ENCODE measurements at regions not wholly inside any gene's neighbourhood (a gene's known extent, or its start where the extent isn't known, plus 50 kb on each side); places are given as distances from the start of the nearest gene placed in this dataset.

DNA sequence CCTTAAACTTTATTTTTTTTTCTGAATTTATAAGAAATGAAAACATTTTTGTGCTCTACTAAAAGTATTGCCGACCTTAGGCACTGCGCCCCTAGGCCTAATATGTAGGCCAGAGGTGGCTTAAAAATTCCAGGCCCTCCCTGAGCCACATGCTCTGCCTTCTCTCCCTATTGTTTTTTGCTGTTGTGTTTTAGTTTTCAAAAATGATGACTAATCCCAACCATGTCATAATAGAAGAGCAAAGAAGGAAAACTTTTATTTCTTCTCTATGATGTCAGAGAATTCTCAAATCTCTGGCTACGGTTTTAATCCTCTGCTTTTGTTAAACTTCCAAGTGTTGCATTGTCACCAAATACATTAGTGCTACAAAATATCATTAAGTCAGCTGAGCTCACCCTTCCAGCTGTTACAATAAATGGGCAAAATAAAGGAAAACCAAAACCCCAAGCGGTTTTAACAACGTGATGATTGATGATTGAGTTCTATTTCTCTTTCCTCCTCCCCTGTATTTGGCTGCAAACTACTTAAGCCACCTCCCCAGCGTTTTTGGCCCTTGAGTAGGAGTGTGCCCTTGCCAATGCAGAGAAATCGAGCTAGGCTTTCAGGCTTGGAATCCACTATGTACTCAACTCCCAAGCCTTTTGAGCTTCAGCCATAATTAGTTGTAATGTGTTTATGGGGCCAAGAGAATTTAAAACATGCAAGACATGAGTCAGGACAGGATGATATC is 163.5 kb upstream of the POU3F3 start:
- Histone ChIP-seq H3F3A (replicated peaks; ENCODE audit: insufficient read depth) (no peaks in the 10 kb centered on the region), H3K4me2 (no peak overlapping the region), H2AFZ (ENCODE audit: low read depth) (no peak overlapping the region), H3K4me3 (ENCODE audit: low read depth in 2 of 2, low read length in 1 of 2) (no peak overlapping the region), H3K27me3 (ENCODE audit: insufficient read depth) (no peaks in the 10 kb centered on the region), H4K20me1 (ENCODE audit: insufficient read depth) (no peaks in the 10 kb centered on the region), H3K4me1 (ENCODE audit: control insufficient read depth in 1 of 2, insufficient read depth in 2 of 2, low read depth in 1 of 2, low read length in 1 of 2) (peaks cover 0 to 2% of the 10 kb centered on the region in 2 experiments; a peak in 1 of 4 replicates), H3K79me2 (ENCODE audit: insufficient read depth) (no peaks in the 10 kb centered on the region), H3K9me3 (no peaks in the 10 kb centered on the region), H3K27ac (ENCODE audit: low read depth in 2 of 2, low read length in 1 of 2) (no peak overlapping the region), H3K9ac (no peak overlapping the region), H3K36me3 (replicated peaks in 1 of 2; ENCODE audit: control insufficient read depth in 1 of 2, insufficient read depth in 2 of 2, low read length in 1 of 2) (no peaks in the 10 kb centered on the region), H3K9me2 (no peaks in the 10 kb centered on the region)
- TF ChIP-seq, protein P1, sequence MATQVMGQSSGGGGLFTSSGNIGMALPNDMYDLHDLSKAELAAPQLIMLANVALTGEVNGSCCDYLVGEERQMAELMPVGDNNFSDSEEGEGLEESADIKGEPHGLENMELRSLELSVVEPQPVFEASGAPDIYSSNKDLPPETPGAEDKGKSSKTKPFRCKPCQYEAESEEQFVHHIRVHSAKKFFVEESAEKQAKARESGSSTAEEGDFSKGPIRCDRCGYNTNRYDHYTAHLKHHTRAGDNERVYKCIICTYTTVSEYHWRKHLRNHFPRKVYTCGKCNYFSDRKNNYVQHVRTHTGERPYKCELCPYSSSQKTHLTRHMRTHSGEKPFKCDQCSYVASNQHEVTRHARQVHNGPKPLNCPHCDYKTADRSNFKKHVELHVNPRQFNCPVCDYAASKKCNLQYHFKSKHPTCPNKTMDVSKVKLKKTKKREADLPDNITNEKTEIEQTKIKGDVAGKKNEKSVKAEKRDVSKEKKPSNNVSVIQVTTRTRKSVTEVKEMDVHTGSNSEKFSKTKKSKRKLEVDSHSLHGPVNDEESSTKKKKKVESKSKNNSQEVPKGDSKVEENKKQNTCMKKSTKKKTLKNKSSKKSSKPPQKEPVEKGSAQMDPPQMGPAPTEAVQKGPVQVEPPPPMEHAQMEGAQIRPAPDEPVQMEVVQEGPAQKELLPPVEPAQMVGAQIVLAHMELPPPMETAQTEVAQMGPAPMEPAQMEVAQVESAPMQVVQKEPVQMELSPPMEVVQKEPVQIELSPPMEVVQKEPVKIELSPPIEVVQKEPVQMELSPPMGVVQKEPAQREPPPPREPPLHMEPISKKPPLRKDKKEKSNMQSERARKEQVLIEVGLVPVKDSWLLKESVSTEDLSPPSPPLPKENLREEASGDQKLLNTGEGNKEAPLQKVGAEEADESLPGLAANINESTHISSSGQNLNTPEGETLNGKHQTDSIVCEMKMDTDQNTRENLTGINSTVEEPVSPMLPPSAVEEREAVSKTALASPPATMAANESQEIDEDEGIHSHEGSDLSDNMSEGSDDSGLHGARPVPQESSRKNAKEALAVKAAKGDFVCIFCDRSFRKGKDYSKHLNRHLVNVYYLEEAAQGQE (IDR thresholded peaks at IDR 0.05; ENCODE audit: low read depth, low read length), result no peak
- no peak for TF ChIP-seq FOXJ3 (CRISPR knock-in tag; IDR thresholded peaks at IDR 0.05)
- TF ChIP-seq TEAD4 (IDR thresholded peaks at IDR 0.05; ENCODE audit: borderline replicate concordance, insufficient read depth), result no peak
- TF ChIP-seq, protein P2, sequence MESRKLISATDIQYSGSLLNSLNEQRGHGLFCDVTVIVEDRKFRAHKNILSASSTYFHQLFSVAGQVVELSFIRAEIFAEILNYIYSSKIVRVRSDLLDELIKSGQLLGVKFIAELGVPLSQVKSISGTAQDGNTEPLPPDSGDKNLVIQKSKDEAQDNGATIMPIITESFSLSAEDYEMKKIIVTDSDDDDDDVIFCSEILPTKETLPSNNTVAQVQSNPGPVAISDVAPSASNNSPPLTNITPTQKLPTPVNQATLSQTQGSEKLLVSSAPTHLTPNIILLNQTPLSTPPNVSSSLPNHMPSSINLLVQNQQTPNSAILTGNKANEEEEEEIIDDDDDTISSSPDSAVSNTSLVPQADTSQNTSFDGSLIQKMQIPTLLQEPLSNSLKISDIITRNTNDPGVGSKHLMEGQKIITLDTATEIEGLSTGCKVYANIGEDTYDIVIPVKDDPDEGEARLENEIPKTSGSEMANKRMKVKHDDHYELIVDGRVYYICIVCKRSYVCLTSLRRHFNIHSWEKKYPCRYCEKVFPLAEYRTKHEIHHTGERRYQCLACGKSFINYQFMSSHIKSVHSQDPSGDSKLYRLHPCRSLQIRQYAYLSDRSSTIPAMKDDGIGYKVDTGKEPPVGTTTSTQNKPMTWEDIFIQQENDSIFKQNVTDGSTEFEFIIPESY (IDR thresholded peaks at IDR 0.05; ENCODE audit: borderline replicate concordance, low read depth), result no peak
- no peak for TF ChIP-seq YY1 (IDR thresholded peaks at IDR 0.05; ENCODE audit: low read depth)
- TF ChIP-seq CHD2 (IDR thresholded peaks at IDR 0.05; ENCODE audit: low read length, partially characterized antibody), result no peak
- TF ChIP-seq MXI1 (IDR thresholded peaks at IDR 0.05; ENCODE audit: low read depth, low read length), result no peak
- TF ChIP-seq, protein P3, sequence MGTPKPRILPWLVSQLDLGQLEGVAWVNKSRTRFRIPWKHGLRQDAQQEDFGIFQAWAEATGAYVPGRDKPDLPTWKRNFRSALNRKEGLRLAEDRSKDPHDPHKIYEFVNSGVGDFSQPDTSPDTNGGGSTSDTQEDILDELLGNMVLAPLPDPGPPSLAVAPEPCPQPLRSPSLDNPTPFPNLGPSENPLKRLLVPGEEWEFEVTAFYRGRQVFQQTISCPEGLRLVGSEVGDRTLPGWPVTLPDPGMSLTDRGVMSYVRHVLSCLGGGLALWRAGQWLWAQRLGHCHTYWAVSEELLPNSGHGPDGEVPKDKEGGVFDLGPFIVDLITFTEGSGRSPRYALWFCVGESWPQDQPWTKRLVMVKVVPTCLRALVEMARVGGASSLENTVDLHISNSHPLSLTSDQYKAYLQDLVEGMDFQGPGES (IDR thresholded peaks at IDR 0.05; ENCODE audit: low read depth, low read length), result no peak
- no peak for TF ChIP-seq RCOR1 (IDR thresholded peaks at IDR 0.05; ENCODE audit: low read length)
- no peak for TF ChIP-seq FOXM1 (IDR thresholded peaks at IDR 0.05; ENCODE audit: low read depth)
- TF ChIP-seq, protein P4, sequence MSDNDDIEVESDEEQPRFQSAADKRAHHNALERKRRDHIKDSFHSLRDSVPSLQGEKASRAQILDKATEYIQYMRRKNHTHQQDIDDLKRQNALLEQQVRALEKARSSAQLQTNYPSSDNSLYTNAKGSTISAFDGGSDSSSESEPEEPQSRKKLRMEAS (IDR thresholded peaks at IDR 0.05; ENCODE audit: low read depth), result no peak
- WGBS (ENCODE audit: low lambda C conversion rate), result 23% methylated on average over 7 of the region's 7 CpGs
- DNase-seq, result no peak
- ChIA-PET POLR2A (no interaction called here), CTCF (no interaction called here)
